HuH-7 (cell line): ENCODE measurements at regions not wholly inside any gene's neighbourhood (a gene's known extent, or its start where the extent isn't known, plus 50 kb on each side); places are given as distances from the start of the nearest gene placed in this dataset.
A peak's percentile ranks its signal among the peaks of the same experiment; 100 is the strongest.

ENCODE experiments used
- DNase-seq: peaks from one replicate; pipeline ENCODE4 v3.0.0; 2011; ENCODE audit warnings: low spot score

DNA sequence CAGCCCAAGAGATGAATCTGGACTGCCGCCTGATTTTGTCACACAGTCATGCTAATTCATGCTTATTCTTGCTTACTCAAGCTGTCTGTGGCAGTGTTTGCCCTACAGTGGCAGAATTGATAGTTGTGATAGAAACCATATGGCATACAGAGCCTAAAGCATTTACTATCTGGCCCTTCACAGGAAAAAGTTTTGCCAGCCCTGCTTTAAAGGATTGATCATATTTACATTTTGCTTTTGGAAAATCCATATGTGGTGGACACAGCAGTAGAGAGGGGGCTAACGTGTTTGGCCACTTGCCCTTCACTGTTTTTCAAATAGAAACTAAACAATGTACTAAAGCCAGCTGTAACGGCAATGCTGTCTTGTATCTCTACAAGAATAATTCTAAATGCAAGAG, 974.0 kb upstream of the GHITM start:
- DNase-seq, result no peak

DNA sequence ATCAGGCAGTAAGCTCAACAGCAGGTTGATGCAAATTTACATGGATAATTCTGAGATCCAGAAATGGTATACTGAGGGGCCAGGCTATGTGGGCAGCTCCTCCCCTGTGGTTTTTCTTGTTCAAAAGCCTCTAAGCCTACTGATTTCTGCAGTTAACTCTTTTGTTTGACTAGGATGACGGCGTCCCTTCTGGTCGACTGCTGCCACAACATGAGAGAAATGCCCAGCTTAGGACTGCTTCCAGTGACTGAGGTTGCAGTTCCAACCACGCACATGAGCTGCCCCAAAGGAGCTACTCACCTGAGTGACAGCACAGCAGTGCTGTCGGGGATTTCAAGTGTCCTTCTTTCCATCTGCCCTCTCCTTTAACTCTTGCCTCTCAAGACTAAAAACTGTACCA, 973.0 kb upstream of the GHITM start:
- peak; percentile 7 for DNase-seq

DNA sequence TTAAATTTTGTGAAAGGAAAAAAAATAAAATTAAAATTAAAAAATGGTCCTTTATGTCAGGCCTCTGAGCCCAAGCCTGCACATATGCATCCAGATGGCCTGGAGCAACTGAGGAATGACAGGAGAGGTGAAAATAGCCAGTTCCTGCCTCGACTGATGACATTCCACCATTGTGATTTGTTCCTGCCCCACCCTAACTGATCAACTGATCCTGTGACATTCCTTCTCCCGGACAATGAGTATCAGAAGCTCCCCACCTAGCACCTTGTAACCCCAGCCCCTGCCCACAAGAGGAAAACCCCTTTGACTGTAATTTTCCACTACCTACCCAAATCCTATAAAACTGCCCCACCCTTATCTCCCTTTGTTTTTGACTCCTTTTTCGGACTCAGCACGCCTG, 972.2 kb upstream of the GHITM start:
- DNase-seq, result no peak

DNA sequence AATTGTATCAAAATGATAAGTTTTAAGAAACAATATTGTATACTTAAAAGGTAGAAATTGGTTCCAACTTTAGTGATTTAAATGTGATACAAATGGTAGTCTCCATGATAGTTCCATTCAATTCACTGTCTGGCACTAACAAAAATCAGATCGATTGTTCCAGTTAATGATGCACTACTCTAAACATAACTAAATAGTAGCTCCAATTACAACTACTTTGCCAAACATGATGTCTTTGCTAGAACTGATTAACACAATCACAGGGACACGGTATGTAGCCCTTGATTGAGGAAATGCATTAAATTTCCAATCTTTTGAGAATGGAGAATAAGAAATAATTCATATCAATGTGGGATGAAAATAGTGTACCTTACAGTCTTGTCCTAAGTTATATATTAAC, 962.4 kb upstream of the GHITM start:
- DNase-seq, result no peak

DNA sequence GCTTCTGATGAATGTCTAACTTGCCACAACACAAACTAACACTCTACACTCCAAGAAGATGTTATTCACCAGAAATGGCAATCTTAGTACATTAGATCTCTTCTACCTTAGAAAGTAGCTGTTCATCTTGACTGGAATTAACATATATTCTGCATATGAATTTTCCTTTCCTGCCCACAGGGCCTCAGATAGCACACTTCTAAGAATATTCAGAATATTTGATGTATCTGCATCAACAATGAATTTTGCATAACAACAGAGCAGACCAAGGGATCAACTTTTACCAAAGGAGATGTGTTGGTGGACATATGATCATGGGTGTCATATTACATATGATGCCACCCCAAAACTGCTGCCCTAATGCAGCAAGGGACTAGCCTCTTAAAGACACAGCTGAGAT, 960.8 kb upstream of the GHITM start:
- no peak for DNase-seq

DNA sequence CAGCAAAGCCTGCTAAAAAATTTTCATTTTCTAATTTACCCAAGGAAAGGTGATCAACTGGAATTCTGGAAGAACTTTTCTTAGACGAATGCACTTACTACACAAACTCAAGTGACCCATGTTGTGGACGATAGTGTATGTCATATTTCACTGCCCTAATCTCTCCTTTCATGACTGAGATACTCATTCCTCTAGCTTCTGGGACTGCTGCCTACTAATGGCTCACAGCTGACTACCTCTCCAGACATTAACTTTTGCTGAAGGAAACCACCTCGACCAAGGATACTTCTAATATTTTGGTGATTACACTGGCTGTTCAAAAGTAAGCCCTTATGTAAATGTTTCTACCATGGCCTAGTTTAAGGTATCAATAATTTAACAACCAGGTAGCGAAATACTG, 959.9 kb upstream of the GHITM start:
- no peak for DNase-seq

DNA sequence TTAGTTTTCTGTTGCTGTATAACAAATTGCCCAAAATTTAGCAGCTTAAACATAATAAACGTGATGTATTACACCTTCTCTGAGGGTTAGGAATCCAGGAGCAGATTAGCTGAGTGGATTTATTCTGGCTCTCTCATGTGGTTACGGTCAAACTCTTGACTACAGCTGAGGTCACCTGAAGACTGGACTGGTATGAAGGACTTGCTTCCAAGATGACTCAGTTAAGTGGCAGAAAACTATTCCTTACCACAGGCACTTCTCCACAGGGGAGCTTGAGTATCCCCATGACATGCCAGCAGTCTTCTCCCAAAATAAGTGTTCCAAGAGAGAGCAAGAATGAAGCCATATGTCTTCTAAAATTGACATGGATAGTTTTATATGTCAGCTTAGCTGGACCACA, 957.2 kb upstream of the GHITM start:
- DNase-seq, result no peak

DNA sequence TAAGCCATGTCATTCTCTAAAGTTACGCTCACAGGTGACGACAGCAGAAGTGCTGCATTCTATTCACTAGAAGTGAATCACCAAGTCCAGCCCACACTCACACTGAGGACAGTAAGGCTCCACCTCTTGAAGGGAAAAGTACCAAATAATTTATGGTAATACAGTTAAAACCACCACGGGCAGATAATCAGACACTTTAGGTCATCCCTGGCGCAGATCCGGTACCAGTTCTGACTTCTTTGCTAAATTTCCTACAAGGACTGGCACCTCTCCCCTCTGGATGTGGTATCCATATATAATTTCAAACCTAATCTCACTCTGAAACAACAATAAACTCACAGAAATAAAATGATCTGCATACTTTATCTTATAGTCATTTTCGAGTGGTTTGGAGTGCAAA, 954.7 kb upstream of the GHITM start:
- no peak for DNase-seq

DNA sequence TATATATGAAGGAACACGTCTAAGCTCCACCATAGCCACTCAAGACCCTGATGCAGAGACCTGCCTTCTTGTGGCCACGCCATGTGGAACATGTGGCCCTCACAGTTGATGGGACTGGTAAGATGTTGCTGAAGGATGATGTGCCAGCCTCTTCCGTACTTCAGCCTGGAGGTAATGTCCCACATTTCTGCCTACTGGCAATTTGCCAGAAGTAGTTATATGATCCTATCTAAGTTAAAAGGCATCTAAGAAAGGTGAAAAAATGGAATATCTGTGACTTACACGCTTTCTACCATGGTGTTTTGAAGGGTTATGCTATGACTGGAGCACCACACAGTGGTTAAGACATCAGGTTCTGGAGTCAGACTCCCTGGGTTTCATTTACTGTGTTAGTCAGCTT, 948.7 kb upstream of the GHITM start:
- no peak for DNase-seq

DNA sequence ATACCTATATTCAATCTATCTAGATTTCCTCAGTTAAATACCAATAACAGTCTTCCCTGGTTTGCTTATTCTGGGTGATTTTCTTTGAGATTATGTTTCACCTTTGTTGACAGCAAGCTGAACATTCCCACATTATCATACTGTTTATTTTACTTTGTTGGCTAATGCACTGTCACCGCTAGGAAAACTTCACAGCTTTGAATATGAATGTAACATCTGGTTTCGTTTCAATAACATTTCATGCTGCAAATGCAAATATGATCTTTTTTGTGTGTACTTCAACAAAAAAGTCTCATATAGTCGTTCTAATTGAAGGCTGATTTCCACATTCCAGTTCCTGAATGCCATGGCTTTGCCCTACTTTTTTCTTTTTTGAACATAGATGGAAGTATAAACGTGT, 946.3 kb upstream of the GHITM start:
- DNase-seq, result no peak

DNA sequence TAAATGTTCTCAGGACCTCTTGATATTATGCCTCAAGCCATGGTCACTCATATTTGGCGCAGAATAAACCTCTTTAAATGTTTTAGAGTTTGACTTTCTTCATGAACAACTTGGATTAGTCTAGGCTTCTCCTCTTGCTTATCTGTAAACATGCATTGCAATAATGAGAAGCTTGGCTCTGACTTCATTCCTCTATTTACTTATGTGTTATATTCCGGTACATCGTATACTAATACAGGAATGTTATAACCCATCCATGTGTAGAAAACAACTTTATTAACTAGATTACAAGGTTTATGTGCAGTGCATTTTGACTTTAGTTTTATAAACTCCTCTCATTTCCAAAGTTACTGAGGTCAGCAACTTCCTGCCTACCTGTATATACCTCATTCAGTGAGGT, 944.3 kb upstream of the GHITM start:
- DNase-seq, result no peak

DNA sequence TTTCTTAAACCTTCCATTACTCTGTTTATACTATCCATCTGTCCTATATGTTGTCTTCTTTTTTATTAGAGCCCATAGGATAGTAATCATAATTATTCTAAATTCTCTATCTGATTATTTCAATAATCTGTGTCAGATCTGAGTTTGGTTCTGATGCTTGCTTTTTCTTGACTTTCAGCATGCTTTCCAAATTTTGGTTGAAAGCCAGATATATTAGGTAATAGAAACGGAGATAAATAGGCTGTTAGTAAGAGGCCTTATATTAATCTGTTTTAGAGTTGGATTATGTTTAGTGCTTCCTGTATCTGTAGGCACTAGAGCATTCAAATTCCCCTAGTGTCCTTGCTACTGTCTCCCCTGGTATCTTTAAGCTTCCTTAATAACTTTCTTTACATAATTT, 939.9 kb upstream of the GHITM start:
- DNase-seq, result no peak

DNA sequence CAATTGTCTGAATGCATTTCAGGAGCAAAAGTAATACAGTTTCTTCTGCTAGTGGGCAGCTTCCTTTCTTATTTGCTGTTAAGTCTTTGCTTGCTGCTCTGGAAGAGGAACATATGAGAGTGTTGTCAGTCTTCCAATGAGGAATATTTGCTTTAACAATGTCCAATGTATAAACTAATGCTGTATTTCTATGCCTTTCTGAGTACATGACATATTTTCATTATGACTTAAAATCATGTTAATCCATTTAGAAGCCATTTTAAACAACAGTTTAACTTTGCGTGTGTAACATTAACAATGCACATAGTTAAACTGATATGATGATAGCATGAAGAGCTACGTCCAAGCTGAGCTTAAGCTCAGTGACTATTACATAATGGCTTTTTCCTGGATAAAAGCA, 933.4 kb upstream of the GHITM start:
- no peak for DNase-seq

DNA sequence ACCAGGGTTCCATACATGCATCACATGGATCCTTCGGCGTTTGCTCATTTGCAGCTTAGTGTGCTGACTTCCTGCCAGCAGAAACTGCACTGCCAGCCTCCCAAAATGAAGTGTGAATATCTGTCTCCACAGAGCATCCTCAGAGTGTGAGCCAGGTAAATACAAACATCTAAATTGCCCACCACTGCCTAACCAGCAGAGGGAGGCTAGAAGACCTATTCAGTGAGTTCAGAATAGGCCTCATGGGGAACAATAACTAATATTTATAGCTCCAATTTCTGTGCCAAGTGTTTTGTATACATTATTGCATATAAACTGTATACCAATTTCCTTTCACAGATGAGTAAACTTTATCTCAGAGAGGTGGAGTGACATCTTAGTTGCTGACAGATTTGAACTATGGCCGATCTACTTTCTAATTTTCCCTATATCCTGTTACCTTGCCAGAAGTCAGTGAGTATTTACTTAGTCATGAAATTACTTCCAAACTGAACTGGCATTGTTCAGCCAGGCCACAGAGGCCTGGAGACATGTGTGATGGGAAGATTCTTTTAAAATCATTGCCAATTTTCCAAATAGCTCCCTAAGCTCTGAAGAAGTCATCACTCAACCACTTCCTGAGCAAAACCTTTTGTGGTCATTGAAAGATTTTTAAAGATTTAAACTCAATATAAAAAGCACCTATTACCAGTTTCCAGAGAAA, 926.5 kb upstream of the GHITM start:
- no peak for DNase-seq

DNA sequence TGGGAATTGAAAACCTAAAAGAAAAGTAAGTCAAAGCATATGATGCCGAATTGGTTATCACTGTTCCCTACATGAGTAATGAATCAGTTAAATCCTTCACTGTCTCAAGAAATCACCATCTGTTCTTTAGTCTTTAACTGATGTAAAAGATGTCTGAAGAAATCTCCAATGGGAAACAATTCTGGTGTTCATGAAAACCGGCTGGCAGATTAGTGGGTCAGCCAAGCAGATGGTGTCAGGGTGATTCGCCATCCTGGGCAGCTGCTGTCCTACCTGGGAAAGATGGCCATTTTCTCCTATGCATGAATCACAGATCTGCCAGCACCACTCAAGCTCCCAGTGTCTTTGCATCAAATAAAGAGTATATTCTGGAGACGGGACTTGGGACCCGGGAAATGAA, 925.2 kb upstream of the GHITM start:
- DNase-seq, result no peak

DNA sequence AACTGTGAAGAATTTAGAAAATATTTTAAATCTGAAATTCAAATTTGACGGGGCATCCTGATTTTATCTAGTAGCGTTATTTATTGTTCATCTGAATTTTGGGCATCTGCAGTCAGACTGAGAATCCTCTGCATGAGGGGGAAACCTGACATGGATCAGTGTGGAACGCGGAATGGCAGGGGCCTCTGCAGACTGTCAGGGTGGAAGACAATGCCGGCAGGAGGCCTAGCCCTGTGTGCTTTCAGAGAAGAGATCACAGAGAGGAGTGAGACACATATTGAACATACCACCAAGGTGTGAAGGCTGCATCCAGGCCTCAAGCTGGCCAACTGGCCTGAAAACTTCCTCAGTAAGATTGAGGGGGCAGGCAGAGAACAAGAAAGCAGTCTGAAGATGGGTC, 921.1 kb upstream of the GHITM start:
- no peak for DNase-seq

DNA sequence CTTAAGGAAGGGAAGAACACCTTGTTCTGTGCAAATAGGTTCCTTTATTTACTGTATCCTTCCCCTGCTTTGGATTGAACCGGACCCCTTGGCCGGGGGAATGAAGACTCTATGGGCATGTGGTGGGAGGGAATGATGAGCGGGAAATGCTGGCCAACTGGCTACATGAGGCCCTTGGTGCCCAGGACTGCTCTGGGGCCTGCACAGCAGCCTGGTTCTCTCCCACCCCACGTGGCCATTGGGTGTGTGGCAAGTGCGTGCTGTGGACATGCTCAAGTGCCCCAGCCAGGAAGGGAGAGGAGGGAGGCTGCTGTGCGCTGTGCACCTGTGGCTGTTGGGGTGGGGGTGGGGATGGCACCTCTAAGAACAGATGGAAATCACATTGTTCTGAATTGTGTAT, 917.0 kb upstream of the GHITM start:
- DNase-seq, result no peak

DNA sequence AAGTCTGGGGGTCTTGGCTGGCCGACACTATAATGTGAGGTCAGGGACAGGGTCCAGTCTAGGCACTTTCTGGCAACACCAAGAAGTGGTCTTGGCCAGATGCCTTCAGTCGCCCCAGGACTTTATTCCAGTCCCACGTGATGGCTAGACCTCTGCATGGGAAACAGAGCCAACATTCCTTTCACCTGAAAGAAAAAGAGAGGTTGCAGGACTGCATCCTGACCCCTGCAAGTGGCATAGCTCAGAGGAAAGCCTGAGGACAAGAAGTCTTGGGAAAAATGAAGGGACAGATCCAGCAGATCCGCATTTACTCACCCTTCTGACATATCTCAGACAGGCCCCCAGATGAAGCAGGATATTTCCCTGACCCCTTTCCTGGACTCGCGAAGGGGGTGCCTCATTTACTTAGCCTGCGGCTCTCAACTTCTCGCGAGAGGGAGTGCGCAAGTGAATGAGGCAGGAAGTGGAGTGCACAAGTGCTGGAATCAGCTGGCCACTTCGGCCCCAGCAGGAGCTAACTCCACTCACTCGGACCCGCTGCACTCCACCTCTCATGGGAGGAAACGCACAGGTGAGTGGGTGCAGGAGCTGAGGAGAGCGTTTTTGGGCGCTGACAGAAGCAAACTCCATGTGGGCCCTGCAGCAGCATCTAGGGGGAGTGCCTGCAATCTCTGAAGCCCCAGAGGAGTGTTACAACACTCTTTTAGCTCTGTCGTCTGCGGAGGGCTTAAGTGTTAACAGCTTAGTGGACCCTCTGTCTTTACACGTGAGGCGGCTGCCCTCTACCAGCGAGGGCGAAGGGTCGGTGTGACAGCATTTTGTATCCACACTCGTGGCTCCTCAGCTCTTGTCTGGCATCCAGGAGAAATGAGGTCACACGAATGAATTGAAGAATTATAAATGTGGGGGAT, 916.2 kb upstream of the GHITM start:
- DNase-seq, result no peak

DNA sequence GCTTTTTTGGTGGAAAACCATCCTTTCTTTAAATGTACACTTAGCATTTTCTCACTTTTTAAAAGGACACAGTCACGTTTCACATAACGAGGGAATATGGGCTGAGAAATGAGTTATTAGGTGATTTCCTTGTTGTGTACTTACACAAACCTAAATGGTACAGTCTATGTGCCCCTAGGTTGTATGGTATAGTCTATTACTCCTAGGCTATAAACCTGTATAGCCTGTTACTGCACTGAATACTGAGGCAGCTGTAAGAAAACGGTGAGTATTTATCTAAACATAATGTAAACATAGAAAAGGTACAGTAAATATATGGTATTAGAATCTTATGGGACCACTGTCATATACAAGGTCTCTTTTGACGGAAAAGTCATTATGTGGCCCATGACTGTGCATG, 913.5 kb upstream of the GHITM start:
- DNase-seq, result no peak

DNA sequence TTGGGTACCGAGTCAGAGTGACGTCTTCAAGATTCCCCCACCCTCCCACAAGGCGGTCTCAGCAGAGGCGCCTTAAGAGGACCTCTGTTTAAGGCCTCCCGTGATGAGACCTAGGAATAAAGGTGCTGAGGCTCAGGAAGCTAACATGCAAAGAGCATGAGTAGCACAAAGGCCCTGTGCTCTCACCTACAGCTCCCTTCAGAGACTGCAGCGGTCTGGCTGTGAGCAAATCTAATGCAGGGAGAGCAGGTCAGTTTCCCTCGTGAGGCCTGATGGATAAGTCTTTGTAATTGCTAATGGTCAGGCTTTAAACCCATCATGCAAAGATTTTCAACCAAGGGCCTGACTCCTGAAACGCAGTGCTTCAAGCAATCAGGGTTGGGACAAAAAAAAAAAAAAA, 909.3 kb upstream of the GHITM start:
- DNase-seq, result no peak

DNA sequence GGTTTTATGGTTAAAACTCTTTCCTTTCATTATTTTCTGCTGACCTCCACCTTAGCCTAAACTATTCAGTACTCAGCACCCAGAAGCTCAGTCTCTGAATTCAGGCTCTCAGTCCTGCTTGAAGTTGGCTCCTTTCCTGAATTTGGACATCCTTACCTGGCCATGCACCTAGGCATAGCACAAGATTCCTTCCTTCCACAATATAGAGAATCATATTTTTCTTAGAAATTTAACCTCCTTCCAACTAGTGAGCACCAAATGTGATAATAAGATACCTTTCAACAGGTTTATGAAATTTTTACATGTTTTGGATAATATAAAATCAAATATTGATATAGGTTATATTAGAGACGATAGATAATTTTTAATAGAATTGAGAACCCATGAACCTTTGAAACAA, 905.6 kb upstream of the GHITM start:
- no peak for DNase-seq

DNA sequence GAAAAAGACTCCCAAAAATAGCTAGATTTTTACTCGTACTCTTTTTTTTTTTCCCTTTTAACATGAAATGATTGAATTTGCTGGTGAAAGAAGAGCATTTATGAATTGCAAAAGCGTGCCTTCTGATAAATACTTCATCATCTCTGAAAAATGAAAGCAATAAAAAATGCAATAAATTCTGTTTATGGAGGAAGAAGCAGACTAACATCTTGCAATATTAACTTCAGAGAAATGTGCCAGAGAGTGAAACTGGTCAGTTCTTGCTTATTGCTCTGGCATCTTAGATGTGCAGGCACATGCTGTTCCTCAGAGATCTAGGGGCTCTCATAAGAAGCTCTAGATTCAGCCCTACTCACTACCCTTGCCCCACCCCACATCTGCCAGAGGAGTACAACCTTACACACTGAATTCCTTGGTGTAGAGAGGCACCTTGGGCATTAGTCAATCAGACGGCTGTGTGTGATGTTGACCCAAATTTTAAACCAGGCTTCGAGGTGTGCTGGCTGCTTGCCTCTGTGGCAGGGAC, 891.1 kb upstream of the GHITM start:
- no peak for DNase-seq

DNA sequence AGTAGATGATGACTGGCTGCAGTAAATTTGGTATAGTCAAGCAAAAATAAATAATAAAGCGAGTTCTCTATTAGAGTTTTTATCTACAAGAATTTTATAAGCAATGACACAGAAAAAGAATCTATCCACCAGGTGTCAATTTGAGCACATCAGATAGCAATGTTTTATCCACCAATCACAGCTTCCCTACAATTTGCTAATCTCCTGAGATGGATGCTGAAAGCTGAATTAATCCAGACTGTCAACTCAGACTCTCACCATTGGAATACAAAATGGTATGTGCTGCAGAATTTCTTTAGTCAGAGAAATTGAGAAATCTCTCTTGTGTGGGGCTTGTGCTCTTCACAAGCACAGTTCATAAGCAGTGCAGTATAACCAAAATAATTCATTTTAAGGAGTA, 888.9 kb upstream of the GHITM start:
- DNase-seq, result no peak

DNA sequence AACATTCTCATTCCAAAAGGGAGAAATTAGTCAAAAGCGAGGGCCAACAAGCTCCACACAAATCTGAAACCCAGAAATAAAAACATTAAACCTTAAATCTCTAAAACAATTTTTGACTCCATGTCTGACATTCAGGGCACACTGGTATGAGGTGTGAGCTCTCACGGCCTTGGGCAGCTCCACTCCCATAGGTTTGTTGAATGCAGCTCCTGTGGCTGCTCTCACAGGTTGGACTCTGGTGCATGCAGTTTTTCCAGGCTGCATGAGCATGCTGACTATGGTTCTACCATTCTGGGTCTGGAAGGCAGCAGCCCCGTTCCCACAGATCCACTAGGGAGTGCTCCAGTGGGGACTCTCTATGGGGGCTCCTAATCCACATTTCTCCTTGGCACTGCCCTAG, 887.1 kb upstream of the GHITM start:
- no peak for DNase-seq
